ENCODE measurements at regions not wholly inside any gene's neighbourhood (a gene's known extent, or its start where the extent isn't known, plus 50 kb on each side); places are given as distances from the start of the nearest gene placed in this dataset.

GRCh38 chr6:19921786-19922185, 84.6 kb downstream of the ID4 start:
- TF ChIP-seq CTCF (IDR thresholded peaks at IDR 0.05) (no peak), POLR2AphosphoS5 (IDR thresholded peaks at IDR 0.05; ENCODE audit: low read depth, low read length) (no peak), TCF7L2 (IDR thresholded peaks at IDR 0.05; ENCODE audit: low read depth, low read length) (no peak), SIN3A (IDR thresholded peaks at IDR 0.05; ENCODE audit: borderline replicate concordance, insufficient read depth, low read depth, low read length) (no peak)
- TF ChIP-seq, protein P1, sequence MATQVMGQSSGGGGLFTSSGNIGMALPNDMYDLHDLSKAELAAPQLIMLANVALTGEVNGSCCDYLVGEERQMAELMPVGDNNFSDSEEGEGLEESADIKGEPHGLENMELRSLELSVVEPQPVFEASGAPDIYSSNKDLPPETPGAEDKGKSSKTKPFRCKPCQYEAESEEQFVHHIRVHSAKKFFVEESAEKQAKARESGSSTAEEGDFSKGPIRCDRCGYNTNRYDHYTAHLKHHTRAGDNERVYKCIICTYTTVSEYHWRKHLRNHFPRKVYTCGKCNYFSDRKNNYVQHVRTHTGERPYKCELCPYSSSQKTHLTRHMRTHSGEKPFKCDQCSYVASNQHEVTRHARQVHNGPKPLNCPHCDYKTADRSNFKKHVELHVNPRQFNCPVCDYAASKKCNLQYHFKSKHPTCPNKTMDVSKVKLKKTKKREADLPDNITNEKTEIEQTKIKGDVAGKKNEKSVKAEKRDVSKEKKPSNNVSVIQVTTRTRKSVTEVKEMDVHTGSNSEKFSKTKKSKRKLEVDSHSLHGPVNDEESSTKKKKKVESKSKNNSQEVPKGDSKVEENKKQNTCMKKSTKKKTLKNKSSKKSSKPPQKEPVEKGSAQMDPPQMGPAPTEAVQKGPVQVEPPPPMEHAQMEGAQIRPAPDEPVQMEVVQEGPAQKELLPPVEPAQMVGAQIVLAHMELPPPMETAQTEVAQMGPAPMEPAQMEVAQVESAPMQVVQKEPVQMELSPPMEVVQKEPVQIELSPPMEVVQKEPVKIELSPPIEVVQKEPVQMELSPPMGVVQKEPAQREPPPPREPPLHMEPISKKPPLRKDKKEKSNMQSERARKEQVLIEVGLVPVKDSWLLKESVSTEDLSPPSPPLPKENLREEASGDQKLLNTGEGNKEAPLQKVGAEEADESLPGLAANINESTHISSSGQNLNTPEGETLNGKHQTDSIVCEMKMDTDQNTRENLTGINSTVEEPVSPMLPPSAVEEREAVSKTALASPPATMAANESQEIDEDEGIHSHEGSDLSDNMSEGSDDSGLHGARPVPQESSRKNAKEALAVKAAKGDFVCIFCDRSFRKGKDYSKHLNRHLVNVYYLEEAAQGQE (IDR thresholded peaks at IDR 0.05; ENCODE audit: insufficient read depth in 1 of 2, low read depth in 2 of 2, low read length in 1 of 2) = peak; percentile 67 to 78

Data from Panc1 (cell line).